ENCODE measurements at regions not wholly inside any gene's neighbourhood (a gene's known extent, or its start where the extent isn't known, plus 50 kb on each side); places are given as distances from the start of the nearest gene placed in this dataset.

DNA sequence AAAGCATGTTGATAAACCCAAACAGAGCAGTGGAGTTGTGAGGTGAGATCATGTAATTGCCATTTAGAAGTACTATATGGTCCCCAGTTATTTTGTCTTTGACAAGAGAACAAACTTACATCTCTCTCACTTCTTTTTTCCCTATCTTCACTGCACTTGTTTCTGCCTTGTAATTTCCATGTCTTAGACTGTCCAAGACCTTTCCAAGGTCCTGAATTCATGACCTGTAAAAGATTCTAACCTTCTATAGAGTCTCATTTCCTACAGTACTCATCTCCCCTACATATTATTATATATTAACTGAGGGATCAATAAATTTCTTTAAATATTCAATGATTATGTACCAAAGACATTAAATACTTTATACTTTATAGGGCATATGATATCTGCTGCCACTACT lies 295.3 kb upstream of the KIF2B start:
- TF ChIP-seq POLR2A (IDR thresholded peaks at IDR 0.05) (no peak), CTCF (IDR thresholded peaks at IDR 0.05) (no peak)

DNA sequence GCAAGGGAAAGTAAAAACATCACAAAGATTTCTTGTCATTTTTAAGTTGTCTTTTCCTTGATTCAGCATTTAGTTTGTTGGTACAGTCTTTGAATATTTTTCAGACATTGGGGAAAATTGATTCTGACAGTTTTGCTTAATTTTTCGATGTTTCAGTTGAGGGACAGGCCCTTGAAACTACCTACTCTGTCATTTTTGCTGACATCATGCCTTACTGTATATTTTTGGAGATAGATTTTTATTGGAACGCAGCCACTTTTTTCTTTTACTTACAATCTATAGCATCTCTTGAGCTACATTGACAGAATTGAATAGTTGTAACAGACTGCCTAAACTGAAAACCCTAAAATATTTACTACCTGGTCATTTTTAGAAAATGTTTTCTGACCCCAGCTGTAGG lies 297.1 kb upstream of the KIF2B start:
- 64 to 79% methylated on average over 2 of the region's 2 CpGs for whole genome bisulfite sequencing, 2 donors
- H3K4me3 ChIP-seq (ENCODE audit: low read depth, poor library complexity, severe bottlenecking), result no peak overlapping the region
- intact Hi-C loops (cut with DNase I; ENCODE audit: low total_unique reads), result no loop called here
- TF ChIP-seq CTCF (IDR thresholded peaks at IDR 0.05) (no peak), POLR2A (IDR thresholded peaks at IDR 0.05) (no peak)
- no peak for DNase-seq (ENCODE audit: low spot score in 2 of 2)

More for the DNA sequence above, 295.3 kb upstream of the KIF2B start:
- H3K4me3 ChIP-seq (ENCODE audit: low read depth, poor library complexity, severe bottlenecking), result no peak overlapping the region
- DNase-seq (ENCODE audit: low spot score in 2 of 2), result no peak
- intact Hi-C loops (cut with DNase I; ENCODE audit: low total_unique reads), result no loop called here

- DNase-seq (ENCODE audit: low spot score in 2 of 2), result no peak
- H3K4me3 ChIP-seq (ENCODE audit: low read depth, poor library complexity, severe bottlenecking), result no peak overlapping the region
- intact Hi-C loops (cut with DNase I; ENCODE audit: low total_unique reads), result no loop called here
- TF ChIP-seq CTCF (IDR thresholded peaks at IDR 0.05) (no peak), POLR2A (IDR thresholded peaks at IDR 0.05) (no peak)
- WGBS, 2 donors, result 22 to 28% methylated on average over 3 of the region's 3 CpGs
Observed at GRCh38 chr17:53516636-53517035, 306.1 kb upstream of the KIF2B start.

- H3K4me3 ChIP-seq (ENCODE audit: low read depth, poor library complexity, severe bottlenecking), result no peak overlapping the region
- no peak for TF ChIP-seq CTCF (IDR thresholded peaks at IDR 0.05)
- TF ChIP-seq POLR2A (IDR thresholded peaks at IDR 0.05), result no peak
- intact Hi-C loops (cut with DNase I; ENCODE audit: low total_unique reads), result no loop called here
- DNase-seq (ENCODE audit: low spot score in 2 of 2), result no peak
- WGBS, 2 donors, result 80 to 92% methylated on average over 2 of the region's 2 CpGs
Observed at GRCh38 chr17:53499277-53499676, 323.4 kb upstream of the KIF2B start.

- DNase-seq (ENCODE audit: low spot score in 2 of 2), result no peak
- 82 to 93% methylated on average over 1 of the region's 1 CpG for WGBS, 2 donors
- intact Hi-C loops (cut with DNase I; ENCODE audit: low total_unique reads), result no loop called here
- no peak overlapping the region for H3K4me3 ChIP-seq (ENCODE audit: low read depth, poor library complexity, severe bottlenecking)
- TF ChIP-seq CTCF (IDR thresholded peaks at IDR 0.05), result no peak
- no peak for TF ChIP-seq POLR2A (IDR thresholded peaks at IDR 0.05)
Observed at GRCh38 chr17:53496356-53496755, 326.4 kb upstream of the KIF2B start.

DNA sequence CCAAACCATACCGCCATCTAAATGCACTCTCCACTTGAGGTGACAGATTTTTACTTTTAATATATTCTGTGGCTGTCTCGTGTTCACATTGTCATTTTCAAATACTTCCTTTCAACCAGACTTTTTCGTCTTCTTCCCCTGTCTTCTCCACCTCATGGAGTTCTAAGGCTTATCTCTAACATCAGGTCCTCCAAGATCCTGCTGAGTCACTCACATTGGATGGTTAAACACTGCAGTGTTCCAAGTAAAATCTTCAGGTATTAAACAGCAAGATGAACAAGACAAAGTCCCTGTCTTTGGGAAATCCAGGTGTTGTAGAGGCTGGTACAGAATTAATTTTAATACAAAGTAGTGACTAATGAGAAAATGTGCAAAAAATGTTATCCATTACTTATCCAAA lies 330.2 kb upstream of the KIF2B start:
- TF ChIP-seq POLR2A (IDR thresholded peaks at IDR 0.05), result no peak
- no peak for TF ChIP-seq CTCF (IDR thresholded peaks at IDR 0.05)
- no peak overlapping the region for H3K4me3 ChIP-seq (ENCODE audit: low read depth, poor library complexity, severe bottlenecking)
- intact Hi-C loops (cut with DNase I; ENCODE audit: low total_unique reads), result no loop called here
- DNase-seq (ENCODE audit: low spot score in 2 of 2), result no peak
- WGBS, 2 donors, result 64 to 65% methylated on average over 3 of the region's 3 CpGs
